ENCODE measurements at regions not wholly inside any gene's neighbourhood (a gene's known extent, or its start where the extent isn't known, plus 50 kb on each side); places are given as distances from the start of the nearest gene placed in this dataset.
A peak's percentile ranks its signal among the peaks of the same experiment; 100 is the strongest.

GRCh38 chr16:85394456-85395206 is 218.5 kb upstream of the GSE1 start:
- DNase-seq: no peak

- peak in 1 of 2 experiments; percentile 22 for DNase-seq
Measured at GRCh38 chr16:85395207-85395912, 217.8 kb upstream of the GSE1 start.

GRCh38 chr16:85395913-85396878 is 216.9 kb upstream of the GSE1 start:
- no peak for DNase-seq

- no peak for DNase-seq
Measured at GRCh38 chr16:85396879-85397871, 215.9 kb upstream of the GSE1 start.

- DNase-seq: no peak
Measured at GRCh38 chr16:85398050-85398451, 215.1 kb upstream of the GSE1 start.

- no peak for DNase-seq
Measured at GRCh38 chr16:85398688-85399582, 214.2 kb upstream of the GSE1 start.

GRCh38 chr16:85399583-85400284 is 213.4 kb upstream of the GSE1 start:
- DNase-seq: no peak

GRCh38 chr16:85400305-85401205 is 212.6 kb upstream of the GSE1 start:
- no peak for DNase-seq

- no peak for DNase-seq
Measured at GRCh38 chr16:85401370-85401916, 211.7 kb upstream of the GSE1 start.

- DNase-seq: no peak
Measured at GRCh38 chr16:85401917-85402766, 211.0 kb upstream of the GSE1 start.

GRCh38 chr16:85402910-85403692 is 210.0 kb upstream of the GSE1 start:
- no peak for DNase-seq

- no peak for DNase-seq
Measured at GRCh38 chr16:85403693-85404092, 209.4 kb upstream of the GSE1 start.

GRCh38 chr16:85412911-85413520 is 200.1 kb upstream of the GSE1 start:
- DNase-seq: no peak

GRCh38 chr16:85413691-85414663 is 199.1 kb upstream of the GSE1 start:
- DNase-seq: no peak

All from SW 1271 (cell line).